ENCODE measurements at regions not wholly inside any gene's neighbourhood (a gene's known extent, or its start where the extent isn't known, plus 50 kb on each side); places are given as distances from the start of the nearest gene placed in this dataset.

DNA sequence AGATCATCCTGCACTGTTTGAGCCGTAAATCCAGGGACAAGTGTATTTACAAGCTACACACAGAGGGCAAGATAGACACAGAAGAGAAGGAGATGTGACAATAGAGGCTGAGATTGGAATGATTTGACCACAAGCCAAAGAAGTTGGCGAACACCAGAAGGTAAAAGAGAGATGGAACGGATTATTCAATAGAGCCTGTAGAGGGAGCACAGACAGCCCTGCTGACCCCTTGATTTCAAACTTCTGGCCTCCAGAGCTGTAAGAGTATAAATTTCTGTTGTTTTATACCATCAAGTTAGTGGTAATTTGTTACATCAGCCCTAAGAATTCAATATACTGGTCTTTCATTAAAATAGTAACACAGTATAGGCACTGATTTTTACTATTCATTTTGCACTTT lies 447.8 kb downstream of the FAT4 start:
- TF ChIP-seq ZBTB33 (IDR thresholded peaks at IDR 0.05): no peak
- no peak for TF ChIP-seq CTCF (IDR thresholded peaks at IDR 0.05; ENCODE audit: low read depth, low read length, missing input control)
- TF ChIP-seq, protein P1, sequence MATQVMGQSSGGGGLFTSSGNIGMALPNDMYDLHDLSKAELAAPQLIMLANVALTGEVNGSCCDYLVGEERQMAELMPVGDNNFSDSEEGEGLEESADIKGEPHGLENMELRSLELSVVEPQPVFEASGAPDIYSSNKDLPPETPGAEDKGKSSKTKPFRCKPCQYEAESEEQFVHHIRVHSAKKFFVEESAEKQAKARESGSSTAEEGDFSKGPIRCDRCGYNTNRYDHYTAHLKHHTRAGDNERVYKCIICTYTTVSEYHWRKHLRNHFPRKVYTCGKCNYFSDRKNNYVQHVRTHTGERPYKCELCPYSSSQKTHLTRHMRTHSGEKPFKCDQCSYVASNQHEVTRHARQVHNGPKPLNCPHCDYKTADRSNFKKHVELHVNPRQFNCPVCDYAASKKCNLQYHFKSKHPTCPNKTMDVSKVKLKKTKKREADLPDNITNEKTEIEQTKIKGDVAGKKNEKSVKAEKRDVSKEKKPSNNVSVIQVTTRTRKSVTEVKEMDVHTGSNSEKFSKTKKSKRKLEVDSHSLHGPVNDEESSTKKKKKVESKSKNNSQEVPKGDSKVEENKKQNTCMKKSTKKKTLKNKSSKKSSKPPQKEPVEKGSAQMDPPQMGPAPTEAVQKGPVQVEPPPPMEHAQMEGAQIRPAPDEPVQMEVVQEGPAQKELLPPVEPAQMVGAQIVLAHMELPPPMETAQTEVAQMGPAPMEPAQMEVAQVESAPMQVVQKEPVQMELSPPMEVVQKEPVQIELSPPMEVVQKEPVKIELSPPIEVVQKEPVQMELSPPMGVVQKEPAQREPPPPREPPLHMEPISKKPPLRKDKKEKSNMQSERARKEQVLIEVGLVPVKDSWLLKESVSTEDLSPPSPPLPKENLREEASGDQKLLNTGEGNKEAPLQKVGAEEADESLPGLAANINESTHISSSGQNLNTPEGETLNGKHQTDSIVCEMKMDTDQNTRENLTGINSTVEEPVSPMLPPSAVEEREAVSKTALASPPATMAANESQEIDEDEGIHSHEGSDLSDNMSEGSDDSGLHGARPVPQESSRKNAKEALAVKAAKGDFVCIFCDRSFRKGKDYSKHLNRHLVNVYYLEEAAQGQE (IDR thresholded peaks at IDR 0.05): no peak
- no peak for TF ChIP-seq YY1 (IDR thresholded peaks at IDR 0.05)
- TF ChIP-seq RAD21 (IDR thresholded peaks at IDR 0.05): no peak
- no peak for TF ChIP-seq GABPA (IDR thresholded peaks at IDR 0.05 in 1 of 2, conservative IDR thresholded peaks at IDR 0.05 in 1 of 2)
- TF ChIP-seq, protein P2, sequence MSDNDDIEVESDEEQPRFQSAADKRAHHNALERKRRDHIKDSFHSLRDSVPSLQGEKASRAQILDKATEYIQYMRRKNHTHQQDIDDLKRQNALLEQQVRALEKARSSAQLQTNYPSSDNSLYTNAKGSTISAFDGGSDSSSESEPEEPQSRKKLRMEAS (IDR thresholded peaks at IDR 0.05): no peak
- no peak for TF ChIP-seq FOXA2 (IDR thresholded peaks at IDR 0.05)
- no peak for TF ChIP-seq HNF4G (IDR thresholded peaks at IDR 0.05)
- no peak for TF ChIP-seq ATF3 (IDR thresholded peaks at IDR 0.05)
- no peak for TF ChIP-seq RXRA (IDR thresholded peaks at IDR 0.05)
